HG02852 (cell line): ENCODE measurements at regions not wholly inside any gene's neighbourhood (a gene's known extent, or its start where the extent isn't known, plus 50 kb on each side); places are given as distances from the start of the nearest gene placed in this dataset.
"Not testable (repeated sequence)": the region's sequence is repeated elsewhere in the genome, so short reads cannot be mapped to it uniquely, and the experiment has no call there.

ENCODE experiments used
- ATAC-seq: cut with Tn5 transposase; IDR thresholded peaks from one replicate; pipeline ENCODE4 v1.9.1; 2021; ENCODE audit warnings: mild to moderate bottlenecking, moderate library complexity; ENCODE audit not compliant: unreplicated experiment

GRCh38 chr10:7070950-7071349 is 339.9 kb downstream of the SFMBT2 start:
- no peak for ATAC-seq

GRCh38 chr10:7069706-7070105 is 341.1 kb downstream of the SFMBT2 start:
- ATAC-seq: no peak

- no peak for ATAC-seq
Observed at GRCh38 chr10:7056216-7056615, 354.6 kb downstream of the SFMBT2 start.

GRCh38 chr10:7054915-7055314 is 355.9 kb downstream of the SFMBT2 start:
- no peak for ATAC-seq

GRCh38 chr10:7053195-7053594 is 357.6 kb downstream of the SFMBT2 start:
- no peak for ATAC-seq

GRCh38 chr10:7050024-7050423 is 360.8 kb downstream of the SFMBT2 start:
- ATAC-seq: not testable (repeated sequence)

GRCh38 chr10:7048061-7048460 is 362.8 kb downstream of the SFMBT2 start:
- no peak for ATAC-seq

DNA sequence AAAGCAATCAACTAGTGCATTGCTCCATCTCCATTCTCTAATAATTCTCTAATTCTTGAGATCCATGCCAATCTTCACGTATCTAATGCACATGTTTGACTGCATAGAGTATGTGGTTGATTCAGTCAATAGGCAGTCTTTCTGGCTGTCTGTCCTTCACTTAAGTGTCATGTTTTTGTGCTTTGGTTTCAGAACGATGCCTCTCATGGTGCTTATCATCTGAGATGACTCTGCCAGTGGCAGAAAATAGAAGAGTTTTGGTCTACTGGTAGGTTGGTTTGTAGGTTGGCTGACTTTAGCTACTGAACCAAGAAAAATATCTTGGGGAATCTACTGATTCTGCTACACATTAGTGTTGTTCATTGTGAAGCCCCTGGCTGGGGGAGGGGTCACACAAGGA is 364.2 kb downstream of the SFMBT2 start:
- peak; percentile 70 for ATAC-seq

DNA sequence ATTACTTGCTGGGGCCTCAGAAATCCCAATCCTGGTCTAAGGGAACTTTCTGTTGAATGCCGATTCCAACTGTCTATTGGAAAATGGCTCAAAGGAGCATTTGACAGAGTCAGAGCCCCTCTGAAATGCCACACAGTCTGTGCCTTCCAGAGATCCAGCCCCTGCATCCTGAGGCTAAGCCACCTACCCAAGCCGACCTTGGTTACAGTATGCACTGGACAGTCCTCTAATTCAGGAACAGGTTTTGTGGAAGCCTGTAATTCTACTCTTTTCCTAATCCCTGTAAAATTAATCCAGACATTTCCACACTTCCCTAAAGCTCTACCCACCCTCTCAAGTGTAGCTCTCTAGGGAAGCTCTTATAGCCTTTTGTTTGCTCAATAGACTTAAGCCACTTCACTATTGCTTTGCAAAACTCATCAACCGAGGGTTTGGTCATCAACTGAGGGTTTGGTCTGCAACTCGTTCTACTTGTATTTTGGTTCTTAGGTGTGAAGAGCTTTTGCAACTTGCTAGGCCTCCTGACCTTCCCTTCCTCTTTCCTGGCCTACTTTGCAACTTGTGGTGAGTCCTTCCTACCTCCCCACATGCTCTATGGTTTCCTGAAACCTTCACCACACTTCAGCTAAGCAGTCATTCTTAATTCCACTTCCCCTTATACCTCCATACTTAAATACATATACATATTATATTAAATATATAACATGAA is 364.8 kb downstream of the SFMBT2 start:
- ATAC-seq: peak; percentile 80

DNA sequence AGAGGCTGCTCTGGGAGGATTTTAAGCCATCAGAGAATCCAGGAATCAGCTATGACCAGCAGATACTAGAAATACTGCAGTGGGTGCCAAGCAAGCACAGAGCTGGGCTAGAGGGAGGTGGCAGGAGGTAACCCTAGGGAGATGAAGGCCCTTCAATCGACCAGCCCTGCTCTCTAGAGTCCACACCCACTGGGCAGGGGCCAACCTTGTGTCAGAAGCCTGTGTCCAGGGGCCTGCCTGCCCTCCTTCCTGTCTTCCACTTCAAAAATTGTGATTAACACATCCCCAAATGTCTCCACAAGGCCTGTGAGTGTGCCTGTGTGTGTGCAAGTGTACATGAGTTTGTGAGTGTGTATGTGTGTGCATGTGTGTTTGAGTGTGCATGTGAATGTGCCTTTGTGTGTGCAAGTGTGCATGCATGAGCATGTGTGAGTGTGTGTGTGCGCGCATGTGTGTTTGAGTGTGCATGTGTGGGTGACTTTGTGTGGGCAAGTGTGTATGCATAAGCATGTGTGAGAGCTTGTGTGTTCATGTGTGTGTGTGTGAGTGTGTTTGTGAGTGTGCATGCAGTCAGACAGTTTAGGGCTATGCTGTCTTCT is 367.7 kb downstream of the SFMBT2 start:
- no peak for ATAC-seq

GRCh38 chr10:7042419-7043054 is 368.3 kb downstream of the SFMBT2 start:
- no peak for ATAC-seq

DNA sequence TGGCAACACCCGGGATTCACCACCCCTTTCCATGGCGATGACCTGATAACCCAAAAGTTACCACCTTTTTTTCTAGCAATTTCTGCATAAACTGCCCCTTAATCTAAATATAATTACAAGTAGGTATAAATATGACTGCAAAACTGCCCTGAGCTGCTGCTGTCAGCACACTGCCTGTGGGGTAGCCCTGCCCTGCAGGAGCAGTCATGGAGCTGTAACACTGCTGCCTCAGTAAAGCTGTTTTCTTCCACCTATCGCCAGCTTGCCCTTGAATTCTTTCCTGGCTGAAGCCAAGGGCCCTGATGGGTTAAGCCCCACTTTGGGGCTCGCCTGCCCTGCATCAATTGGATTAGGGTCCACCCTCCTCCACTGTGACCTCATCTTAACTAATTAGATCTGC is 368.8 kb downstream of the SFMBT2 start:
- no peak for ATAC-seq

GRCh38 chr10:7040681-7041080 is 370.2 kb downstream of the SFMBT2 start:
- no peak for ATAC-seq

DNA sequence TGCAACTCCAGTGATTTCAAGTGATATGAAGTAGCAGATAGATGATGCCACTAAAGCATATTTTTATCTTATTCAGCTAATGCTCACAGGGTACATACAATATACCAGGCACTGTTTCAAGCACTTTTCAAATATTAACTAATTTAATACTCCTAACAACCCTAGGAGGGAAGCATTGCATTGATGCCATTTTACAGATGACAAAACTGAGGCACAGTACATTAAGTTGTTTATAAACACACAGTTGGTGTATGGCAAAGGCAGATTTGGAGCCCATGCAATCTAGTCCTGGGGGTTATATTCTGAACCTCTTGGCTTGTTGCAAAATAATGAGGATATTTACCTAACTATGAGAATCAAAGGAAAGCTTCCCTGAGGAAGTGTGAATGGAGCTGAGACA is 371.0 kb downstream of the SFMBT2 start:
- no peak for ATAC-seq

- ATAC-seq: no peak
Observed at GRCh38 chr10:7038416-7038815, 372.4 kb downstream of the SFMBT2 start.

DNA sequence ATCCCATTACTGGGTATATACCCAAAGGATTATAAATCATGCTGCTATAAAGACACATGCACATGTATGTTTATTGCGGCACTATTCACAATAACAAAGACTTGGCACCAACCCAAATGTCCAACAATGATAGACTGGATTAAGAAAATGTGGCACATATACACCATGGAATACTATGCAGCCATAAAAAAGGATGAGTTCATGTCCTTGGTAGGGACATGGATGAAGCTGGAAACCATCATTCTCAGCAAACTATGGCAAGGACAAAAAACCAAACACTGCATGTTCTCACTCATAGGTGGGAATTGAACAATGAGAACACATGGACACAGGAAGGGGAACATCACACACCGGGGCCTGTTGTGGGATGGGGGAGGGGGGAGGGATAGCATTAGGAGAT is 373.4 kb downstream of the SFMBT2 start:
- not testable (repeated sequence) for ATAC-seq

- no peak for ATAC-seq
Observed at GRCh38 chr10:7036951-7037350, 373.9 kb downstream of the SFMBT2 start.

DNA sequence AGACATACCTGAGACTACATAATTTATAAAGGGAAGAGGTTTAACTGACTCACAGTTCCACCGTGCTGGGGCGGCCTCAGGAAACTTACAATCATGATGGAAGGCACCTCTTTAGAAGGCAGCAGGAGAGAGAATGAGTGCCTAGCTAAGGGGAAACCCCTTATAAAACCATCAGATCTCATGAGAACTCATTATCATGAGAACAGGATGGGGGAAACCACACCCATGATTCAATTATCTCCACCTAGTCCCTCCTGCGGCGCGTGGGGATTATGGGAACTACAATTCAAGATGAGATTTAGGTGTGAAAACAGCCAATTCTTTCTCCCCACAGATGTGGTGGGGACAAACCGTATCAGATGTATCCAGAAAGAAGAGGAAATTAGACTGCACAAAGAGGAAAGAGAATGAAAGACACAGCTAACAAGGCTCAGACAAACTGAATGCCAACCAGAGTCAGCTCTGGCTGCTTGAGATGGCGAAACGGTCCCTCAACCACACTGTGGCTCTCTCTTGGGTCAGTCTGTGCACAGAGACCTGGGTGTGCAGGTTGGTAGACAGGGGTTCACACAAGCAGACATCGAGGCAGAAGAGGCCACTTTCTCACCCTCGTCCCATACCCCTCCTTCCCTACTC is 375.6 kb downstream of the SFMBT2 start:
- no peak for ATAC-seq

DNA sequence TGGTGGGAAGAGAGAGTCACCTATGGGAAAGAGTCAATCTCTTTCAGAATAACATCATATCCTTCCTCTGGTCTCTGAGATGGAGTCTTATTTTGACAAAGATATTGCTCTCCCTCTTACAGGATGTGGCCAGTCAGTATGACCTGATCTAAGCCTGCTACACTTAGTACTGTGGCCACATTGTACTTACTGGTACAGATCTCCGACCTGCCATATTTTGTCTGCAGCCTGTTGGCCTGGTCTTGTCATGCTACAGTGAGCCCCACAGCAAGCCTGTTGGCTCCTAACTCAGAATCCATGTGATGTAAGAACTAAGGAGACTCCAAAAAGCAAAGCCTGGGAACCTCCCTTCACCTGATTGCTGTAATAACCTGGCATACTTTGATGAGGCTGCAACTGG is 377.8 kb downstream of the SFMBT2 start:
- no peak for ATAC-seq

- no peak for ATAC-seq
Observed at GRCh38 chr10:7030134-7030855, 380.5 kb downstream of the SFMBT2 start.

DNA sequence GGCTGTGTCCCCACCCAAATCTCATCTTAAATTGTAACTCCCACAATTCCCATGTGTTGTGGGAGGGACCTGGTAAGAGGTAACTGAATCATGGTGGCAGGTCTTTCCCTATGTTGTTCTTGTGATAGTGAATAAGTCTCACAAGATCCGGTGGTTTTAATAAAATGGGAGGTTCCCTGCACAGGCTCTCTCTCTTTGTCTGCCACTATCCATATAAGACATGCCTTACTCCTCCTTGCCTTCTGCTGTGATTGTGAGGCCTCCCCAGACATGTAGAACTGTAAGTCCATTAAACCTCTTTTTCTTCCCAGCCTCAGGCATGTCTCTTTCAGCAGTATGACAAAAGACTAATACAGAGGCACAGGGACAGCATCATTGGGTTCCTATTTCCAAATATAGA is 381.2 kb downstream of the SFMBT2 start:
- ATAC-seq: no peak
